Islet precursor cell (in vitro differentiated cells): ENCODE measurements at regions not wholly inside any gene's neighbourhood (a gene's known extent, or its start where the extent isn't known, plus 50 kb on each side); places are given as distances from the start of the nearest gene placed in this dataset.
"Not testable (repeated sequence)": the region's sequence is repeated elsewhere in the genome, so short reads cannot be mapped to it uniquely, and the experiment has no call there.

ENCODE experiments used
- DNase-seq: peaks from one replicate; pipeline ENCODE4 v3.0.0-alpha.2; 2018

- DNase-seq, result no peak
Observed at GRCh38 chr2:142314164-142314563, 183.3 kb upstream of the LRP1B start.

DNA sequence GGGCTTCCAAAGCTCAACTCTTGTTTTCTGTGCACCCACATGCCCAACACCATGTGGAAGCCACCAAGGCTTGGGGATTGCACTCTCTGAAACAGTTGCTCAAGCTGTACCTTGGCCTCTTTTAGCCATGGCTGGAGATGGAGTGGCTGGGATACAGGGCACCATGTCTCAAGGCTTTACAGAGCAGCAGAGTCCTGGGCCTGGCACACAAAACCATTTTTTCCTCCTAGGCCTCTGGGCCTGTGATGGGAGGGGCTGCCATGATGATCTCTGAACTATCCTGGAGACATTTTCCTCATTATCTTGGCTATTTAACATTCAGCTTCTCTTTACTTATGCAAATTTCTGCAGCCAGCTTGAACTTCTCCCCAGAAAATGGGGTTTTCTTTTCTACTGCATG, 179.7 kb upstream of the LRP1B start:
- no peak for DNase-seq

DNA sequence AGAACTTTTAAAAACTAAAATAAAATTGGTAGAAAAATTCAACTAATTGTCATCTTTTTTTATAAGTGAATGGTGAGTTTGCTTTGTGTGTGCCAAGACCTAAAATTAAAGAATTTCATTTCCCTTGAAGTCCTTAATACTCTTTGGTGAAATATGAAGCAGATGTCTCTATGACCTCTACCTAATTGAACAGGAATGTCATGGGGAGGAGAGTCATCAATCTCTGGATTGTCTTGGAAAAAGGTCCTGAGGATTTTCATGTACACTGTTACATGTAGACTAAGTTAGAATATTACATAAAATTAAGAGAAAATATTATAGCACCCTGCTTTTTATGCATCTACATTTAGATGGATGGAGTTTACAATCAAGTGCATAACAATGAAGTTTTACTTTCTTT, 177.9 kb upstream of the LRP1B start:
- DNase-seq, result no peak

DNA sequence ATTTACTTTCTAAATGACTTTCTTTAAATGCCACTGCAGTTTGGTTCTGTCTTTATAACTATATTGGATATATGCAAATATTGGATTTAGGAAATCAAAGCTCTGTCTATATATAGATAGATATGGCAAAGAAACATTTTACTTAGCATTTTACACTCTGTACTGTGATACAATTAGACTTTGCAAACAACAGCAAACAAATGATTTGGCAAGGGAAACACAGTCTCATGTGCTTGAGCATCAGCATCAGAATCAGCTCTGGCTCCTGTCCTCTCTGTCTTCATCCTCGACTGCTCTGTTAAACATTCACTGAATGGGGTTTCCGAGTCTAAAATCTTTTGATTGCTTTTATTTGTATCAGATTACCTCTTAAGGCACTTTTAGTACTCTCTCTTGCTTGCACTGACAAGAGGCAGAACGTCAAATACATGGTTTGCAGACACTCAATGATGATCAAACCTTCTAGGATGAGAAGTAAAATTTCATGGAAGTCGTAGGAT, 176.8 kb upstream of the LRP1B start:
- no peak for DNase-seq

DNA sequence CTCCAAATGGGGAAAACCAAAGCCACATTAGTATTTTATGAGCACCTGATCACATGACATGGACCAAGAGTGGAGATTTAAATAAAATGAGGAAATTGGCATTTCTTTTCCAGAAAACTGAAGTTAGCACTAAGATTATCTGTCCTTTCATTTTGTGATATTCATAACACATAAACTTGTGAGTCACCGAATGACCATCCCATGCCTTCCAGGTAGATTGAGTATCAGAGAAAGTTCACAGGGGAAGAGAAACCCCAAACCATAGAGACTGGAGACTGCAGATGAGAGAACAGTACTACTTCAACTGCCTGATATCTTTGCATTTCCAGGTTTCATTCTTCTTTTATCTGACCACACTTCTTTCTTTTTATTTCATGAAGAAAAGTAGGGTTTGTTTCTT, 176.3 kb upstream of the LRP1B start:
- no peak for DNase-seq

- DNase-seq, result no peak
Observed at GRCh38 chr2:142306131-142306530, 175.3 kb upstream of the LRP1B start.

GRCh38 chr2:142300517-142300916, 169.7 kb upstream of the LRP1B start:
- no peak for DNase-seq

DNA sequence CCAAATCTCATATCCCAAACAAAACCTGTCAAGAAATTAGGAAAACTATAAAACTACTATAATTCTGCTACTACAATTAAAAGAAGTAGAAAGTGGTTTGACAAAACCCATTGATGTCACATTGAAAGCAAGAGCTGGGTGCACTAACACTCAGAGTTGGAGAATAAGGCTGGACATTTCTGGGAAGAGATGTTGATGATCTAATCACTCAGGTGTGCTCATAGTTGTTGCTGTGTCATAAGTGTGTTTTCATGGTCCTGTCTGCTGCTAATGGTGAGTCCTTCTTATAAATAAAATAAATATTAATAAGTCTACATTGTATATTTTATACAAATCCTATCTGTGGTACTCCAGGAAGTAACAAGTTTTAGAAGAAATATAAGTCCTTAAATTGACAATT, 168.2 kb upstream of the LRP1B start:
- DNase-seq, result no peak

DNA sequence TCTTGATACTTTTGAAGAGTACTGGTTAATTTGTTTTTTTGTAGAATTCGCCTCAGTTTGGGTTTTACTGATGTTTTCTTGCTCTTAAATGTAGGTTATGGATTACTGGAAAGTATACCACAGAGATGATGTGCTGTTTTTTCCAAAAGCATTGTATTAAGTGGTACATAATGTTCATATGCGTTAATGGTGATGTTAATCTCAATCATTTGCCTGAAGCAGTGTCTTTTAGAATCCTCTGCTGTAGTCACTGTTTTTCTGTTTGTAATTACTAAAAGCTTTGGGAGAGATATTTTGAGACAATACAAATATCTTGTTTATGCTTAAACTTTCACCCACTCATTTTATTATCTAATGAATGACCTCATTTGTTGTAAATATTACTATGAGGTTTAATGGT, 163.4 kb upstream of the LRP1B start:
- no peak for DNase-seq

- DNase-seq, result no peak
Observed at GRCh38 chr2:142291969-142292368, 161.2 kb upstream of the LRP1B start.

DNA sequence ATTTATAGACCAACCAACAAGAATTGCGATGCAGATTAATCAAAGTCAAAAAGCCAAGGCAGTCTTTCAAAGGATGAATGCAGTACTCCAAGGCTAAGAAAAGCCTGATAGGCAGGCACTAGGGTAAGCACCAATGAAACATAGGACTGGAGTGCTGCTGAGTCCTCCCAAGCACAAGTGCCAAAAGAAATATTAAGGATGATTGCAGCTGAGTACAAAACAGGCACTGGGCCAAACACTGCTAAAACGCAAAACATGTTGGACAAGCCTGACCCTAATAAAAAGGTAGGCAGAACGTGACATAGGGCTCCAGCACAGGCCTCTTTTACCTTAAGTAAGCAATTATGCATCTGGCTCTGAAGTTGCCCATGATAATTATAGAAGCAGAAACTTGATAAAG, 160.1 kb upstream of the LRP1B start:
- DNase-seq, result no peak

GRCh38 chr2:142286618-142287017, 155.8 kb upstream of the LRP1B start:
- peak; percentile 78 for DNase-seq

DNA sequence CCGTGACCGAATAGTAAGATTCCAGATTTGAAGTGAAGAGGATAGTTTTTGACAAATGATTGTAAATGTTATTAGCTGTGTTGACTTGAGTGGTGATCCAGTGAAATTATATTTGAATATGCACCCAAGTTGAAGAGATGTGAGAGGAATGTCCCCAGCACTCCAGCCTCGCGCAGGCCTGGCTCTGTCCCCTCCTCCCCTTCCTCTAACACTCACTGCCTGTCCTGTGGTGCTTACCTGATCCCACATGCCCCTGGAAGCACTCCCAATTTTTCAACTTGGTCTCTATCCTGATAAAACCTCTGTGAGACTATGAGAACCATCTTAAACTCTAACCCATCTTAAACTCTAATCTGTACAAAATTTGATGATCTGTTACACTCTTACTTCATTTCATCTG, 154.7 kb upstream of the LRP1B start:
- no peak for DNase-seq

- DNase-seq, result not testable (repeated sequence)
Observed at GRCh38 chr2:142284336-142284735, 153.5 kb upstream of the LRP1B start.

DNA sequence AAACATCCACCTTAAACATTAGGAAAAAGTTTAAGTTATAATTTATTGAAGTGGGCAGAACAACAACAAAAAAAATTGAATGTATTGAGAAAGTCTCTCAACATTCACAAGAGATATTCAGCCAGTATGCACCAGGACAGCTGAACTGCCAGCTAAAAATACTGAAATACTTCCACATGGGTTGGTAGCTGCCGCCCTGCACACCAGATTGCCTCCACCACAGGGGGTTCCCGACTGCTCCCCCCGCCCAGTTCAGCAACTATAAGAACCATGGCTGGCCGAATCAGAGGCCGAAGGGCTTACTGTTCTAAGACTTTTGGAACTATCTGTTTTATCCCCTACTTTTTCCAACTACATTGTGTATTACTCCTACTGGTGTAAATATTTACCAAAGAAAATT, 150.0 kb upstream of the LRP1B start:
- no peak for DNase-seq

DNA sequence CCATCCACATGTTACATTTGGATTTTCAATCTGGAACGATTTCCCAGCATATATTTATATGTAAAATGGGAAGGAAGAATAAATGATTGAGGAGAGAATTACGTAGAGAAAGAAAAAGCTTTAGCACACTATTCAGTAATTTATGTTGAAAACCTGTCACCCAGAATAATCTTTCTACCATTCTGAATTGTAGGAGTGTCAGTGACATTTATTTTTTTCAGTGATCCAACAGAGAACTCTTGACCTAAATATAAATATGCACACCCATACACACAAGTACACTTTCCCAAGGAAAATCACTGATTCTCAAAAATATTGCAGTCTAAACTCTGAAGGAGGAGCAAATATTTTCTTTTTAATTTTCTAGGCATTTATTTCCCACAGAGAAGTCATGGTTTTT, 140.2 kb upstream of the LRP1B start:
- no peak for DNase-seq

DNA sequence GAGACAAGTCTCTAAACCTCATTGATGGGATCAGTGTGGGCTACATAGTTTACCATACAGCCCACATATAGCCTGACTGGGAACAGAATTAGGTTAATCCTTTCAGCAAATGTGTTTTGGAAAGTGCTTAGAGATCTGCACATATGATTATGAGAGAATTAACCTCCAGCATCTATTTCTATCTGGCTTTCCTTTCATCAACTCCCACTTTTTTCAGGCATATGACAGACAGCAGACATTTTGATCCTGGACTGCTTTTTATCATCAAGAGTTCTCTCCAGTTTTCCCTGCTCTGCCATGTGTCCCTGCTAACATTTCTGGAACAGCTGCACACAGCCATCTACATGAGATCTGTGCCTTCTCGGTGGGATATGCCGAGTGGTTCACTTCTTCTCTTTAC, 139.5 kb upstream of the LRP1B start:
- DNase-seq, result no peak

GRCh38 chr2:142259356-142259755, 128.5 kb upstream of the LRP1B start:
- no peak for DNase-seq

DNA sequence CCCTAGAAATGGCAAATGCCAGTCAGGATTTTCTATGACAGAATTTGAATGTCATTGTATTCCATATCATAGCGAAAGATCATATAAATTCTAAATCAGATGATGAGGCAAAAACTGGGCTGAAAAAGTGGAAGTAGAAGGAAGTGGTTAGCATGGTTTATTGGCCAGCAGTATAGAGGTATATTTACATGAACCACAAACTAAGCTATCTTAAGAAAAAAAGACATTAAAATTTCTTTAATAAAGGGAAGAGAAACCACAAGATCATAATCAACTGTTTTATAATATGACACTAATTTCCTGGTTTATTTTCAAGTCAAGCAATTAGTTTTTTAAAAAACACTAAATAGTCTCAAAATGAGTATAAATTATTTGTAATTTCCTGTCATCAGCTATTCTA, 123.2 kb upstream of the LRP1B start:
- DNase-seq, result no peak

DNA sequence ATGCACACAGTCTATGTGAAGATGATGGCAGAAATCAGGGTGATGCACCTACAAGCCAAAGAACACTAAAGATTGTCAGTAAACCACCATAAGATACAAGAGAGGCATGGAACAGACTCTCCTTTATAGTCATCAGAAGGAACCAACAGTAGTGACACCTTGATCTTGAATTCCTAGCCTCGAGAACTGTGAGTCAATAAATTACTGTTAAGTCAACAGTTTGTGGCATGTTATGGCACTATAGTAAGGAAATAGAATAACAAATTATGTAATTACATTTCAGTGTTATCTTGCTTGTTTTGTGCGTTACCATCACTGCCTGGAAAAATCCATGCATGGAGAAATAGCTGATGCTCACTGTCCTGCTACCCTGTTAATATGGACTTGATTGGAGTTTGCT, 110.2 kb upstream of the LRP1B start:
- no peak for DNase-seq

GRCh38 chr2:142236181-142236580, 105.4 kb upstream of the LRP1B start:
- DNase-seq, result no peak

GRCh38 chr2:142234741-142235140, 103.9 kb upstream of the LRP1B start:
- no peak for DNase-seq

DNA sequence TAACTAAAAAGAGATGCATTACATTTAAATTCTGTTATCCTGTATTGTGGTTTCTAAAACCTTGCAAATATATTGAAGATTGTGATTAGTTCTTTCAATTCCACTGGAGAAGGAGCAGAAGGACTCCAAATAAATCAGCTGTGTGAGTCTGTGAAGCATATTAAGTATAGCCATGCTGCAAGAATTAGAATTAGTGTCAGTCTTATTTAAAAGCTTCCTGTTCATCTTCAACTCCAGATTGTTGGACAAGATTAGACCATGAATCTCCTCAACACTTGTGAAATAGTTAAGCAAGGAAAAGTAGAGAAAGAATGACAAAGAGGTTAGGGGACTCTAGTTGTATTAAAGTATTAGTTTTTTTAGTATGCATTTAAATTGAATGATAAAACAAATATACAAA, 92.5 kb upstream of the LRP1B start:
- no peak for DNase-seq

DNA sequence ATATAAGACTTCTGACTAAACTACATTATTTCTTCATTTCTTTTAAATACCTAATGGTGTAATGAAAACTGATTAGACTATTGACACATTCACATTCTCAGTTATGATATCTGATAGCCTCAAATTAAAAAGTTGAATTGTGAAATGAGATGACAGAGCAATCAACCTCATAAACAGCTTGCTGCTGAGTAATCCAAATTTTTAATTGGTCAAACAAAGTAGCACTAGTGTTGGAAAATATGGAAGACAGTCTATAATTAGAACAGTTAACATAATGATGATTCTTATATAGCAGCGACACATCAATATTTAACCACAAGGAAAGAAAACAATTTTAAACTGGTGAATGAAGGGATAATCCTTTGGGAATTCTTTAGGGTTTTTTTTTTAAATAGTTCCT, 91.9 kb upstream of the LRP1B start:
- no peak for DNase-seq

DNA sequence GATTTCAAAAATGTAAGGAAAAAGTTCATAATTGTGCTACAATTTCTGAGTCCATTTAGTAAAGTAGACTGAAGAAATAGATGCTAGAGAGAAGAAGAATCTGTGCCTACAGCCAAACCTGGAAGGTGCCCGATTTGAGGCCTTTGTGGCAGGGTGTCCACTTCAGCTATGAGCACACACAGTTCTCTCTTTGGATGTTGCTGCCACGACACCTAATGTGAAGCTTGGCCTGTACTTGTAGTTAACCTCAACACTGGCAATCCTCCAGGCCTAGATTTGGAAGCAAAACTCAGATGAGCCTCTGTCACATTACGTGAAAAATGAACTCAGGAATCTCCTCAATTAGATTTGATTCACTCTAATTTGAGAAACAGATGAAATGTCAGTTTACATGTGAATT, 90.1 kb upstream of the LRP1B start:
- no peak for DNase-seq

- no peak for DNase-seq
Observed at GRCh38 chr2:142220239-142220638, 89.4 kb upstream of the LRP1B start.
